ENCODE measurements at regions not wholly inside any gene's neighbourhood (a gene's known extent, or its start where the extent isn't known, plus 50 kb on each side); places are given as distances from the start of the nearest gene placed in this dataset.

GRCh38 chr5:164346785-164347630, 841.6 kb downstream of the MAT2B start:
- TF ChIP-seq CTCF (IDR thresholded peaks at IDR 0.05) = no peak
- TF ChIP-seq POLR2A (IDR thresholded peaks at IDR 0.05) = no peak
